A549 (cell line): ENCODE measurements at regions not wholly inside any gene's neighbourhood (a gene's known extent, or its start where the extent isn't known, plus 50 kb on each side); places are given as distances from the start of the nearest gene placed in this dataset.

Experiments used
- ATAC-seq, 2 experiments: fragments of 200-7000 bp in 1 of 2; fragments of >200 bp in 1 of 2; cut with Nextera tagmentation in 1 of 2; cut with Tn5 transposase in 1 of 2; 3 replicates each; pipeline versions ENCODE4 v1.8.0 to v1.9.1; 2018 to 2020; ENCODE audit warnings: mild to moderate bottlenecking in 1 of 2, moderate library complexity in 1 of 2
- CTCF ChIA-PET: fragments of 300-600 bp; sonication (Branson Sonifier 250); formaldehyde crosslinking; extraction: SDS; loops from one replicate; lab custom pipeline; 2021; ENCODE audit warnings: antibody characterized with exemption, inconsistent platforms; lab: Yijun Ruan, JAX
- POLR2A ChIA-PET: fragments of 350-600 bp; formaldehyde crosslinking; extraction: SDS; loops from one replicate; lab custom pipeline; 2021; ENCODE audit warnings: antibody characterized with exemption, inconsistent platforms; lab: Yijun Ruan, JAX
- DNase-seq, 2 experiments: peaks; one replicate each; pipeline versions ENCODE4 v3.0.0 to v3.0.0-alpha.2; 2011 to 2016; ENCODE audit warnings: low read depth in 1 of 2, low spot score in 1 of 2
- FAIRE-seq: peaks from 2 replicates; lab custom pipeline; 2011; peaks lifted over from hg19 to GRCh38; lab: Jason Lieb, UNC
- H3K27ac ChIP-seq, 2 experiments: fragments of >200 bp; sonication (Bioruptor Twin); formaldehyde crosslinking; 3 replicates each; pipeline ENCODE4 v1.5.1; 2016 to 2017
- H3K4me1 ChIP-seq: fragments of >200 bp; sonication (Bioruptor Twin); formaldehyde crosslinking; 3 replicates; pipeline ENCODE4 v1.6.1; 2016
- H3K4me2 ChIP-seq: fragments of >200 bp; sonication (Bioruptor Twin); formaldehyde crosslinking; 3 replicates; pipeline ENCODE4 v1.6.1; 2016
- H3K4me3 ChIP-seq: fragments of >200 bp; sonication (Bioruptor Twin); formaldehyde crosslinking; 3 replicates; pipeline ENCODE4 v1.5.1; 2016
- H3K9me3 ChIP-seq: fragments of >200 bp; sonication (Bioruptor Twin); formaldehyde crosslinking; 3 replicates; pipeline ENCODE4 v1.6.1; 2016
- CTCF ChIP-seq: fragments of >200 bp; sonication (Bioruptor Twin); formaldehyde crosslinking; IDR thresholded peaks from 3 replicates; pipeline ENCODE4 v1.5.1; 2016
- E2F6 ChIP-seq: IDR thresholded peaks from 2 replicates; pipeline ENCODE4 v1.6.1; 2012; ENCODE audit warnings: low read depth, borderline replicate concordance
- FOSB ChIP-seq: fragments of 250-450 bp; sonication (Bioruptor Pico); IDR thresholded peaks from 2 replicates; pipeline ENCODE4 v1.5.0; 2020; ENCODE audit warnings: mild to moderate bottlenecking, moderate library complexity
- FOSL2 ChIP-seq, 2 experiments: fragments of 450-650 bp in 1 of 2; fragments of >200 bp in 1 of 2; sonication (Bioruptor Twin) in 1 of 2; formaldehyde crosslinking; IDR thresholded peaks; 2 replicates each; pipeline versions ENCODE4 v1.5.0 to v1.6.1; 2016 to 2020; ENCODE audit warnings: mild to moderate bottlenecking in 1 of 2, moderate library complexity in 1 of 2
- GATA3 ChIP-seq: IDR thresholded peaks from 2 replicates; pipeline ENCODE4 v1.6.1; 2012; ENCODE audit warnings: borderline replicate concordance
- HMGXB4 ChIP-seq: fragments of 250-450 bp; sonication (Bioruptor Pico); IDR thresholded peaks from 2 replicates; pipeline ENCODE4 v1.5.0; 2021; ENCODE audit warnings: mild to moderate bottlenecking, moderate library complexity, borderline replicate concordance
- HOXA7 ChIP-seq: fragments of 250-450 bp; sonication (Bioruptor Pico); IDR thresholded peaks from 2 replicates; pipeline ENCODE4 v1.5.0; 2020; ENCODE audit warnings: mild to moderate bottlenecking, moderate library complexity
- HOXB5 ChIP-seq: fragments of 250-450 bp; sonication (Bioruptor Pico); IDR thresholded peaks from 2 replicates; pipeline ENCODE4 v1.5.0; 2020; ENCODE audit warnings: mild to moderate bottlenecking, moderate library complexity
- JUN ChIP-seq, 2 experiments: fragments of >200 bp; sonication (Bioruptor Twin); formaldehyde crosslinking; IDR thresholded peaks; 2 replicates in 1 of 2; 3 replicates in 1 of 2; pipeline ENCODE4 v1.6.1; 2016 to 2017
- MAX ChIP-seq: IDR thresholded peaks from 2 replicates; pipeline ENCODE4 v1.6.1; 2012
- MAZ ChIP-seq: fragments of 150-350 bp; IDR thresholded peaks from 2 replicates; pipeline ENCODE4 v1.6.1; 2014; ENCODE audit warnings: antibody characterized with exemption, low read depth, low read length, borderline replicate concordance
- MYC ChIP-seq: IDR thresholded peaks from 2 replicates; pipeline ENCODE4 v1.6.1; 2012; ENCODE audit warnings: mild to moderate bottlenecking, inconsistent platforms, low read length, improper control_type of control experiment, borderline replicate concordance
- POLR2A ChIP-seq: IDR thresholded peaks from 2 replicates; pipeline ENCODE4 v1.6.1; 2012; ENCODE audit warnings: mild to moderate bottlenecking, low read length
- RAD21 ChIP-seq, 2 experiments: fragments of >200 bp in 1 of 2; sonication (Bioruptor Twin) in 1 of 2; formaldehyde crosslinking in 1 of 2; IDR thresholded peaks in 1 of 2; conservative IDR thresholded peaks in 1 of 2; 2 replicates in 1 of 2; 3 replicates in 1 of 2; pipeline ENCODE4 v1.6.1; 2012 to 2018; ENCODE audit warnings: inconsistent platforms in 1 of 2
- REST ChIP-seq: fragments of 200-600 bp; sonication (generic); IDR thresholded peaks from 2 replicates; pipeline ENCODE4 v1.6.1; 2016; ENCODE audit warnings: antibody characterized with exemption, mild to moderate bottlenecking, moderate library complexity
- TFCP2L1 ChIP-seq: fragments of 250-450 bp; sonication (Bioruptor Pico); IDR thresholded peaks from 2 replicates; pipeline ENCODE4 v1.5.0; 2021; ENCODE audit warnings: mild to moderate bottlenecking
- ZC3H11A ChIP-seq: fragments of 450-650 bp; IDR thresholded peaks from 2 replicates; pipeline ENCODE4 v1.6.1; 2014; ENCODE audit warnings: antibody characterized with exemption, mild to moderate bottlenecking
- ZFP36 ChIP-seq: fragments of 450-650 bp; IDR thresholded peaks from 2 replicates; pipeline ENCODE4 v1.6.1; 2014; ENCODE audit warnings: borderline replicate concordance; ENCODE audit not compliant: partially characterized antibody
- WGBS: methylation state at CpG from one replicate; pipeline ENCODE4 v1.1.6; 2017; ENCODE audit errors: missing lambda C conversion rate; 5-methylcytosine and 5-hydroxymethylcytosine counted together

DNA sequence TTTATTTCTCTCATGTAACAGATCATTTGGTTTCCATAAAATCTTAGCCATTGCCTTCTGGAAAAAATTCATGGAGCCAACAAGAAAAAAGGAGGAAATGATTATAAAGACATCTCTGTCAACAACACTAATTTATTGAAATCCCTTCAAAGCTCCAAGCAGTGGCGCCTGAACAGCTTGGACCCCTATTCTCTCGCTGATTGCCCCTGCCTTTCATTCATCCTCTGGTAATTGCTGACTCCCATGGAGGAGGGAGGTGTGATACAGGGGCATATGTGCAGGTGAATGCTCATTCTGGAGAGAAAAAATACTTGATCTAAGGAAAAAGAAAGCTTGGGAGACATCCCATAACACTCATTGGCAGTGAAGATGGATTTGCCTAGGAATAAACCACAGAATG is 345.5 kb downstream of the FGFR2 start (continued):
- TF ChIP-seq HMGXB4 (CRISPR knock-in tag) (no peak), MAX (no peak), ZC3H11A (no peak)

DNA sequence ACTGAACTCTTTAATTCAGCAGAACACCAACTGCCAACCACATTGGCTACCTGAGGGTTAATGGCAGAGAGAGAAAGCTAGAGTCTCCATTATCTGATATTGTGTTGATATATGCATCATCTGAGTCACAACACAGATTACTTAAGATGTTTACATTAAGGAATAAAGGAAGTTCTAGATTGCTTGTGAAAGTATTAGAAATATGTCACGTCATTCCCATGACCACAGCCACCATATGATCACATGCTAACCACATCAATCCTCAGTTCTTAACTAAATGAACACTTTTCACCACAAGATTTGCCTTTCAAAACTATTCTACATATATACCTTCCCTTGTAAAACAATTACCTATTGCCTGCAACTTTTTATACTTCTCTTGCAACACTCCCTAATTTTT is 337.9 kb downstream of the FGFR2 start:
- CTCF ChIA-PET = no interaction called here
- 0% methylated on average over 1 of the region's 1 CpG for WGBS
- DNase-seq (no peak), ATAC-seq (no peak), FAIRE-seq (peak; percentile 7)
- Histone ChIP-seq H3K9me3 (no peaks in the 10 kb centered on the region), H3K27ac (no peak overlapping the region), H3K4me2 (no peak overlapping the region), H3K4me3 (no peak overlapping the region), H3K4me1 (no peaks in the 10 kb centered on the region)
- TF ChIP-seq JUN (IDR thresholded peaks at IDR 0.05) = no peak
- no peak for TF ChIP-seq MYC
- TF ChIP-seq ZFP36 = no peak
- no peak for TF ChIP-seq POLR2A
- no peak for TF ChIP-seq HMGXB4 (CRISPR knock-in tag)
- no peak for TF ChIP-seq FOSB (CRISPR knock-in tag)
- TF ChIP-seq E2F6 = no peak
- no peak for TF ChIP-seq RAD21 (conservative IDR thresholded peaks at IDR 0.05 in 1 of 2, IDR thresholded peaks at IDR 0.05 in 1 of 2)
- TF ChIP-seq TFCP2L1 (CRISPR knock-in tag) = no peak
- TF ChIP-seq HOXB5 (CRISPR knock-in tag) = no peak
- TF ChIP-seq MAZ = no peak
- no peak for TF ChIP-seq CTCF
- no peak for TF ChIP-seq HOXA7 (CRISPR knock-in tag)
- TF ChIP-seq FOSL2 (IDR thresholded peaks at IDR 0.05) = no peak
- no peak for TF ChIP-seq FOSL2 (CRISPR knock-in tag; IDR thresholded peaks at IDR 0.05)
- POLR2A ChIA-PET = no interaction called here

DNA sequence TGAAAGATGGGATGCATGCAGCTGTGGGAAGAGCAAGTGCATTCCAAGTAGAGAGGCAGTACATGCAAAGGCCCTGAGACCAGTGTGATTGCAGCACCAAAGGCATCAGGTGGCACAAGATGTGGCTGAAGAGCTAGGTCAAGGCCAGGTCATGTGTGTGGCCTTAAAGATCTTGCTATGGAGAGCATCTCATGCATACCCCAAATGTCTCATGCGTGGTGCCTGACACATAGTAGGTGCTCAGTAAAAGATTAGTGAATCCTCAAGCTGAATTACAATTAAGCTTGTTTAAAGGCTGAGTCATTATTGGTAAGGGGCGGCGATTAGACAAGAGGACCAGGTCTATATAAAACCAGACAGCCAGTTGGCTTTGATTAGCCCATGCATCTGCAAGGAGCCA is 336.6 kb downstream of the FGFR2 start:
- no peak for FAIRE-seq
- Histone ChIP-seq H3K4me3 (no peak overlapping the region), H3K27ac (no peak overlapping the region), H3K4me1 (no peaks in the 10 kb centered on the region), H3K4me2 (no peak overlapping the region), H3K9me3 (no peaks in the 10 kb centered on the region)
- TF ChIP-seq TFCP2L1 (CRISPR knock-in tag) (no peak), GATA3 (no peak), REST (no peak)
- no peak for ATAC-seq
- no peak for DNase-seq
- POLR2A ChIA-PET = no interaction called here
- CTCF ChIA-PET = no interaction called here
- 67% methylated on average over 3 of the region's 3 CpGs for WGBS
